Lower lobe of right lung (tissue), 2 donors: ENCODE measurements at regions not wholly inside any gene's neighbourhood (a gene's known extent, or its start where the extent isn't known, plus 50 kb on each side); places are given as distances from the start of the nearest gene placed in this dataset.

ENCODE experiments used
- ATAC-seq, 2 donors: fragments of 200-7000 bp; cut with Tn5 transposase; one replicate each; pipeline ENCODE4 v1.9.1; 2020 to 2022; ENCODE audit warnings: mild to moderate bottlenecking in 2 of 2, moderate library complexity in 2 of 2
- DNase-seq: peaks from one replicate; pipeline ENCODE4 v3.0.0-alpha.2; 2020
- H3K27ac ChIP-seq: fragments of 200-600 bp; one replicate; pipeline ENCODE4 v1.8.0; 2022
- H3K27me3 ChIP-seq: fragments of 200-600 bp; one replicate; pipeline ENCODE4 v1.8.0; 2022; ENCODE audit warnings: low read depth
- H3K36me3 ChIP-seq: fragments of 200-600 bp; one replicate; pipeline ENCODE4 v1.8.0; 2022; ENCODE audit warnings: mild to moderate bottlenecking
- H3K4me1 ChIP-seq: fragments of 200-600 bp; one replicate; pipeline ENCODE4 v1.8.0; 2022
- H3K4me3 ChIP-seq: fragments of 200-600 bp; one replicate; pipeline ENCODE4 v1.8.0; 2022; ENCODE audit warnings: mild to moderate bottlenecking
- H3K9me3 ChIP-seq: fragments of 200-600 bp; one replicate; pipeline ENCODE4 v1.8.0; 2022
- intact Hi-C: fragments of 100-400 bp; cut with DNase I; formaldehyde crosslinking; loops from one replicate; pipeline ENCODE4 v1.11.0; 2022
- TF ChIP-seq, protein P1 (sequence below): fragments of 200-600 bp; IDR thresholded peaks from one replicate; pipeline ENCODE4 v1.8.0; 2022; ENCODE audit warnings: antibody characterized with exemption, mild to moderate bottlenecking
- donor health status: DM: no; HTN: yes; CAD: no; lungs with severe emphysema.

DNA sequence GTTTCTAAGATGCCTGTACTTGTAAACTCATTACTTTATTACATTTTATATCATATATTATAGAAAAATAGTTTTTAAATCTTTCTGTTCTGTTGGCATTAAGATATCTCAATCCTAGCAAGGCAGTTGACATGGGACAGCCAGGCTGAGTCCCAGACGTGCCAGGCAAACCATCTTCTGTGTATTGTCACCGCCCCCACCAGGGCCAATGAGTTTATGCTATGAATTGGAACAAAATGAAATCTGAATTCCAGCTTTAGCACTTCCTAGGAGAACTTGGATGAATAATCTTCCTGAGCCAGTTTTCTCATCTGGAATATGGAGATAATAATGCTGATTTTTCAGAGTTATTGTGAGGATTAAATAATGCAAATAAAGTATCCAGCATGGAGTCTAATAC is 79.9 kb upstream of the GSX1 start:
- intact Hi-C loops: no loop called here
- ATAC-seq: peak in 1 of 2 donors; percentile 48
- H3K4me3 ChIP-seq: no peak overlapping the region
- TF ChIP-seq, protein P1, sequence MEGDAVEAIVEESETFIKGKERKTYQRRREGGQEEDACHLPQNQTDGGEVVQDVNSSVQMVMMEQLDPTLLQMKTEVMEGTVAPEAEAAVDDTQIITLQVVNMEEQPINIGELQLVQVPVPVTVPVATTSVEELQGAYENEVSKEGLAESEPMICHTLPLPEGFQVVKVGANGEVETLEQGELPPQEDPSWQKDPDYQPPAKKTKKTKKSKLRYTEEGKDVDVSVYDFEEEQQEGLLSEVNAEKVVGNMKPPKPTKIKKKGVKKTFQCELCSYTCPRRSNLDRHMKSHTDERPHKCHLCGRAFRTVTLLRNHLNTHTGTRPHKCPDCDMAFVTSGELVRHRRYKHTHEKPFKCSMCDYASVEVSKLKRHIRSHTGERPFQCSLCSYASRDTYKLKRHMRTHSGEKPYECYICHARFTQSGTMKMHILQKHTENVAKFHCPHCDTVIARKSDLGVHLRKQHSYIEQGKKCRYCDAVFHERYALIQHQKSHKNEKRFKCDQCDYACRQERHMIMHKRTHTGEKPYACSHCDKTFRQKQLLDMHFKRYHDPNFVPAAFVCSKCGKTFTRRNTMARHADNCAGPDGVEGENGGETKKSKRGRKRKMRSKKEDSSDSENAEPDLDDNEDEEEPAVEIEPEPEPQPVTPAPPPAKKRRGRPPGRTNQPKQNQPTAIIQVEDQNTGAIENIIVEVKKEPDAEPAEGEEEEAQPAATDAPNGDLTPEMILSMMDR: peak; percentile 44
- DNase-seq: no peak
- no peaks in the 10 kb centered on the region for H3K27me3 ChIP-seq
- H3K4me1 ChIP-seq: no peaks in the 10 kb centered on the region
- no peaks in the 10 kb centered on the region for H3K36me3 ChIP-seq
- H3K9me3 ChIP-seq: no peaks in the 10 kb centered on the region
- no peak overlapping the region for H3K27ac ChIP-seq

DNA sequence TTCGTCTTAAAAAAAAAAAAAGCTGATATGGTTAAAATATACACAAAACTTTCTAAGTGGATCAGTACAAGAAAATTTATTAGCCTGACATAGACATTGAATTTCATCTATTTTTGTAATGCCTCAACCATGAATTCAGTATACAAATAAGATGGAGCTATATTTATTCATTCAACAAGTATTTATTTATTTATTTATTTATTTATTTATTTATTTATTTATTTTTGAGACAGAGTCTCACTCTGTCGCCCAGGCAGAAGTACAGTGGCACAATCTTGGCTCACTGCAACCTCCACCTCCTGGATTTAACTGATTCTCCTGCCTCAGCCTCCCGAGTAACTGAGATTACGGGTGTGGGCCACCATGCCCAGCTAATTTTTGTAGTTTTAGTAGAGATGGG is 78.5 kb upstream of the GSX1 start:
- Histone ChIP-seq H3K27ac (no peak overlapping the region), H3K27me3 (peaks cover 8% of the 10 kb centered on the region), H3K4me1 (no peaks in the 10 kb centered on the region), H3K36me3 (no peaks in the 10 kb centered on the region), H3K4me3 (no peak overlapping the region), H3K9me3 (no peaks in the 10 kb centered on the region)
- ATAC-seq: no peak
- intact Hi-C loops: no loop called here
- TF ChIP-seq, protein P1: no peak
- DNase-seq: no peak

DNA sequence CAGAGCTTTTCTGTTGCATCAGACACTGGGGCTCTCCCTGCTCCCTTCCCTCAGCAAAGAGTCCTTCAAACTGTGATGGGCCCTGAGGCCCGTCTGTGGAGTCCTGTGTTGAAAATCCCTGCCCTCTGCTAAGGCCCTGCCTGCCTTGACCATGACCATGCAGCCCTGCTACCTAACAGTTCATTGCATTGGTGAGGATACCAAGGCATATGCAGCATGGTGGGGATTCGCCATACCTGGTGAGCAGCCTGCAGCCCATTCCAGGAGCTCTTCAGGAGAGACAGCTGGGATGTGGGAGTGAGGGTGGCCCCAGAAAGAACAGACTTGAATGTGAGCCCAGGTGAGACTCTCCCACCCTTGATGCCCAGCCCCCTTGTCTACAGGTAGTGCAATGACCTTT is 70.6 kb upstream of the GSX1 start:
- intact Hi-C loops: no loop called here
- Histone ChIP-seq H3K4me1 (no peaks in the 10 kb centered on the region), H3K9me3 (no peaks in the 10 kb centered on the region), H3K36me3 (no peaks in the 10 kb centered on the region), H3K27me3 (peaks cover 10% of the 10 kb centered on the region), H3K27ac (no peak overlapping the region), H3K4me3 (no peak overlapping the region)
- DNase-seq (no peak), ATAC-seq (no peak)
- TF ChIP-seq, protein P1: no peak

DNA sequence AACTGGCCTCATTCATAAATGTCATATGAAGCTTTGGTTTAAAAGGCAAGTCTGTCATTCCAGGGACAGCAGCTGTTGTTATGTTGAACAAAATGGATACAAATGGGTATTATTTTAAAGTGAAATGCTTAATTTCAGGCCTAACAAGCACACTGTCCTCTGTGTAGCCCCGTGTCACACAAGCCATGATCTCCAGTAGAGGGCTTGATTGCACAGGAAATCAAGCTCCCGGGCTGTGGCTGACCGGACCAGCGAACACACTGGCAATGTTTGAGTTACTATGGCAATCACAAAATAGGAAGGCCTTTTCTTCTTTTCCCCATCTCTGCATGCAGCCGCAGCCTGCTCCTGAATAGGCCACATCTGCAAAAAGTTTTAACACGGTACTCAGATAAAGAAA is 64.0 kb upstream of the GSX1 start:
- H3K4me3 ChIP-seq: no peak overlapping the region
- TF ChIP-seq, protein P1: no peak
- no peak overlapping the region for H3K27ac ChIP-seq
- H3K36me3 ChIP-seq: no peaks in the 10 kb centered on the region
- DNase-seq (no peak), ATAC-seq (no peak)
- no peaks in the 10 kb centered on the region for H3K9me3 ChIP-seq
- peaks cover 3% of the 10 kb centered on the region for H3K27me3 ChIP-seq
- intact Hi-C loops: no loop called here
- no peaks in the 10 kb centered on the region for H3K4me1 ChIP-seq

DNA sequence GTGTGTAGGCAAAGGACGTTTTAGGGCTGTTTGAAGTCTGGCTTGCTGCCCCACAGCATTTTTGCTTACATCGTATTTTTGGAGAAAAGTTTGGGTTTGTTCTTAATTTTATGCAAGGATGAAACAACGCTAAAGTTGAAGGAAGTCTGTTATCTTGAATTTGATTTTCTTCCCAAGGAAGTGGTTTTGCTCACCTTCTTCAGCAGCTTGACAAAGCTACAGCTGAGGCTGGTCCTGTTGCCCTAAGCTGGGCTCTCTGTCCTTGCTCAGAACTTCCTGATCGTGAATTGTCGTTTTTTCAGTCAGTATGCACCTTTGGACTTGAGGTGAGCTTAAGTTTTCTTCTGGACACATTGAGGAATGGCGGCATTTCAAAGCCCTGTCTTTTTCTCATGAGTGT is 62.1 kb upstream of the GSX1 start:
- intact Hi-C loops: no loop called here
- H3K27me3 ChIP-seq: peaks cover 7% of the 10 kb centered on the region
- ATAC-seq (no peak), DNase-seq (no peak)
- H3K4me3 ChIP-seq: no peak overlapping the region
- TF ChIP-seq, protein P1: no peak
- H3K4me1 ChIP-seq: no peaks in the 10 kb centered on the region
- no peaks in the 10 kb centered on the region for H3K36me3 ChIP-seq
- H3K27ac ChIP-seq: no peak overlapping the region
- H3K9me3 ChIP-seq: no peaks in the 10 kb centered on the region
